HCT116 (cell line): ENCODE measurements at regions not wholly inside any gene's neighbourhood (a gene's known extent, or its start where the extent isn't known, plus 50 kb on each side); places are given as distances from the start of the nearest gene placed in this dataset.

ENCODE experiments used
- ATAC-seq: fragments of 200-7000 bp; cut with Tn5 transposase; 2 replicates; pipeline ENCODE4 v1.9.1; 2020; ENCODE audit warnings: mild to moderate bottlenecking, moderate library complexity
- BruUV-seq: library from RNA; stranded (reverse); fragments of 400-500 nt; replicated peaks from 2 replicates; lab custom pipeline; 2021; lab: Mats Ljungman, UMichigan
- CTCF ChIA-PET: fragments of 300-600 bp; sonication (Branson Sonifier 250); formaldehyde crosslinking; loops from one replicate; lab custom pipeline; 2021; ENCODE audit warnings: antibody characterized with exemption; lab: Charles Lee
- POLR2A ChIA-PET: fragments of 300-600, 350-600 bp; sonication (Branson Sonifier 250); formaldehyde crosslinking; loops from one replicate; lab custom pipeline; 2021; ENCODE audit warnings: antibody characterized with exemption; lab: Charles Lee
- RAD21 ChIA-PET, 2 experiments: fragments of 300-600 bp; sonication (Branson Sonifier 250); formaldehyde crosslinking; loops; one replicate each; lab custom pipeline; 2023; ENCODE audit warnings: low total read pairs in 2 of 2; ENCODE audit not compliant: uncharacterized antibody in 2 of 2, unreplicated experiment in 2 of 2, low non-redundant PET in 1 of 2; lab: Charles Lee
- DNase-seq: peaks from one replicate; pipeline ENCODE4 v3.0.0-alpha.2; 2010; ENCODE audit warnings: low read depth, low spot score
- H2AFZ ChIP-seq: fragments of 200-600 bp; shearing (Covaris generic), sonication (generic); 2 replicates; pipeline ENCODE4 v1.6.1; 2017; ENCODE audit warnings: low read depth, mixed run types, mixed read lengths, antibody characterized with exemption, low read length; ENCODE audit not compliant: poor library complexity, severe bottlenecking
- H3K27ac ChIP-seq: 2 replicates; pipeline ENCODE4 v1.5.1; 2012; ENCODE audit warnings: low read depth, low read length
- H3K27me3 ChIP-seq: fragments of 200-600 bp; sonication (generic); 2 replicates; pipeline ENCODE4 v1.6.1; 2016; ENCODE audit warnings: mixed run types, low read length, mixed read lengths; ENCODE audit not compliant: insufficient read depth
- H3K36me3 ChIP-seq, 2 experiments: fragments of 200-500 bp in 1 of 2; fragments of 200-600 bp in 1 of 2; sonication (Bioruptor generic) in 1 of 2; sonication (generic) in 1 of 2; 2 replicates each; pipeline versions ENCODE4 v1.5.1 to v1.6.1; 2014 to 2016; ENCODE audit warnings: low read length in 2 of 2, inconsistent platforms in 1 of 2, mixed read lengths in 1 of 2, mixed run types in 1 of 2; ENCODE audit not compliant: insufficient read depth in 2 of 2, control insufficient read depth in 1 of 2
- H3K4me1 ChIP-seq, 2 experiments: fragments of 200-600 bp in 1 of 2; sonication (generic) in 1 of 2; 2 replicates each; pipeline versions ENCODE4 v1.5.1 to v1.6.1; 2012 to 2017; ENCODE audit warnings: low read length in 2 of 2, inconsistent platforms in 1 of 2, mild to moderate bottlenecking in 1 of 2, mixed read lengths in 1 of 2, mixed run types in 1 of 2, moderate library complexity in 1 of 2; ENCODE audit not compliant: insufficient read depth in 2 of 2, control insufficient read depth in 1 of 2
- H3K4me2 ChIP-seq: fragments of 200-600 bp; sonication (generic); 2 replicates; pipeline ENCODE4 v1.6.1; 2017; ENCODE audit warnings: mixed run types, low read length, mixed read lengths
- H3K4me3 ChIP-seq, 2 experiments: fragments of 200-600 bp in 1 of 2; sonication (generic) in 1 of 2; replicated peaks in 1 of 2; 2 replicates each; pipeline ENCODE4 v1.5.1; 2011 to 2016; ENCODE audit warnings: low read length in 2 of 2, control low read depth in 1 of 2, low read depth in 1 of 2, mild to moderate bottlenecking in 1 of 2, mixed read lengths in 1 of 2, mixed run types in 1 of 2
- H3K79me2 ChIP-seq: fragments of 200-600 bp; sonication (generic); 2 replicates; pipeline ENCODE4 v1.6.1; 2017; ENCODE audit warnings: mild to moderate bottlenecking, mixed run types, low read length, moderate library complexity, mixed read lengths; ENCODE audit not compliant: insufficient read depth
- H3K9ac ChIP-seq: fragments of 200-600 bp; sonication (generic); 2 replicates; pipeline ENCODE4 v1.6.1; 2016; ENCODE audit warnings: low read length, mixed read lengths
- H3K9me2 ChIP-seq: fragments of 200-600 bp; sonication (generic), shearing (Covaris generic); 2 replicates; pipeline ENCODE4 v1.6.1; 2017; ENCODE audit warnings: mixed run types, mild to moderate bottlenecking, moderate library complexity; ENCODE audit not compliant: insufficient read depth
- H3K9me3 ChIP-seq, 2 experiments: fragments of 200-500 bp in 1 of 2; fragments of 200-600 bp in 1 of 2; sonication (Bioruptor generic) in 1 of 2; sonication (generic) in 1 of 2; 2 replicates each; pipeline ENCODE4 v1.6.1; 2014 to 2017; ENCODE audit warnings: low read length in 2 of 2, mixed read lengths in 2 of 2, inconsistent platforms in 1 of 2, low read depth in 1 of 2, mild to moderate bottlenecking in 1 of 2, mixed run types in 1 of 2, moderate library complexity in 1 of 2; ENCODE audit not compliant: control insufficient read depth in 1 of 2, insufficient read depth in 1 of 2
- H4K20me1 ChIP-seq: fragments of 200-600 bp; sonication (generic), shearing (Covaris generic); 2 replicates; pipeline ENCODE4 v1.6.1; 2017; ENCODE audit warnings: mixed run types, mild to moderate bottlenecking, moderate library complexity; ENCODE audit not compliant: insufficient read depth
- CEBPB ChIP-seq: IDR thresholded peaks from 2 replicates; pipeline ENCODE4 v1.6.1; 2012; ENCODE audit warnings: low read depth
- JUND ChIP-seq: IDR thresholded peaks from 2 replicates; pipeline ENCODE4 v1.6.1; 2012
- MAX ChIP-seq: IDR thresholded peaks from 2 replicates; pipeline ENCODE4 v1.6.1; 2012
- REST ChIP-seq: IDR thresholded peaks from 2 replicates; pipeline ENCODE4 v1.6.1; 2012; ENCODE audit warnings: low read depth
- TCF7L2 ChIP-seq: IDR thresholded peaks from 2 replicates; pipeline ENCODE4 v1.7.0; 2011; ENCODE audit warnings: borderline replicate concordance, inconsistent platforms; ENCODE audit not compliant: insufficient read depth, insufficient read length; ENCODE audit errors: extremely low read depth
- intact Hi-C: fragments of 100-400 bp; cut with micrococcal nuclease; formaldehyde crosslinking; loops from 2 replicates; pipeline ENCODE4 v1.10.0; 2022
- TF ChIP-seq, protein P1 (sequence below): IDR thresholded peaks from 2 replicates; pipeline ENCODE4 v1.6.1; 2012

DNA sequence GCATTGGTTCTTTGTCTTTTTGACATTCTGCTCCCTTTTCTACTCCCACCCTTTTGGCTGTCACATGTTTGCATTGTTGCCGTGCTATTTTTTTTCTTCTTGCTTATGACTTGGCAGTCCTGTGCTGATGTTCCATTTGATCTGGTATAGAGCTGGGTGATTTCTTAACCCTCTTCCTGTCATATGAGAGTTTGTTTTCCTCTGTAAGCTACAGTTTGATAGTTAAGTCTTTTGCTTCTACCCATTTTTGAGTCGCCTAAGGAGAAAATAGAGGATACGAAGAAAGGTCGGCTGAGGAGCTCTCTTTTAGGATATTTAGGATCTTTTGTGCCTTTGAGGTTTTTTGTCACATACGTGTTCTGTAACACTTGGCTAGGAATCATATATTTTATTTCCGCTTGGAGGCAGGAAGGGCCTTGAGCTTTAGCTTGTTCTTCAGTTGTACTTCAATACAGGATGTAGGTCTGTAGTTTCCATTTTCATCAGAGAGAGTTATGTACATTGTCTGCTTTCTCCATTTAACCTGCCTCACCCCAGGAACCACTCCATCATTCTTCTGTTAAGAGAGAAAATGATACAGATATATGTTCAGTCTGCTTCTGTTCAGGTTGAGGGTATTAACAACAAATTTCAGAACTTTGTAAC lies 150.7 kb downstream of the BACH1 start:
- no peaks in the 10 kb centered on the region for H3K9me2 ChIP-seq
- H4K20me1 ChIP-seq: no peaks in the 10 kb centered on the region
- ChIA-PET CTCF (no interaction called here), POLR2A (no interaction called here), RAD21 (no interaction called here)
- H3K9ac ChIP-seq: no peak overlapping the region
- no peaks in the 10 kb centered on the region for H3K36me3 ChIP-seq
- H3K4me2 ChIP-seq: no peak overlapping the region
- H3K9me3 ChIP-seq: no peaks in the 10 kb centered on the region
- BruUV-seq: no TSS peak
- no peaks in the 10 kb centered on the region for H3K79me2 ChIP-seq
- intact Hi-C loops: no loop called here
- H2AFZ ChIP-seq: no peak overlapping the region
- H3K27me3 ChIP-seq: no peaks in the 10 kb centered on the region
- TF ChIP-seq REST (no peak), MAX (no peak), TCF7L2 (no peak), CEBPB (no peak), JUND (no peak)
- TF ChIP-seq, protein P1, sequence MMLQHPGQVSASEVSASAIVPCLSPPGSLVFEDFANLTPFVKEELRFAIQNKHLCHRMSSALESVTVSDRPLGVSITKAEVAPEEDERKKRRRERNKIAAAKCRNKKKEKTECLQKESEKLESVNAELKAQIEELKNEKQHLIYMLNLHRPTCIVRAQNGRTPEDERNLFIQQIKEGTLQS: no peak
- H3K4me1 ChIP-seq: no peaks in the 10 kb centered on the region
- no peak overlapping the region for H3K27ac ChIP-seq
- no peak overlapping the region for H3K4me3 ChIP-seq
- DNase-seq (no peak), ATAC-seq (no peak)
